Hematopoietic multipotent progenitor cell treated with erythropoietin and hydrocortisone succinate and interleukin-3 and kit ligand, for 6 days (in vitro differentiated cells): ENCODE measurements at regions not wholly inside any gene's neighbourhood (a gene's known extent, or its start where the extent isn't known, plus 50 kb on each side); places are given as distances from the start of the nearest gene placed in this dataset.
"Not testable (repeated sequence)": the region's sequence is repeated elsewhere in the genome, so short reads cannot be mapped to it uniquely, and the experiment has no call there.

ENCODE experiments used
- DNase-seq: peaks from one replicate; pipeline ENCODE4 v3.0.0-alpha.2; 2015

DNA sequence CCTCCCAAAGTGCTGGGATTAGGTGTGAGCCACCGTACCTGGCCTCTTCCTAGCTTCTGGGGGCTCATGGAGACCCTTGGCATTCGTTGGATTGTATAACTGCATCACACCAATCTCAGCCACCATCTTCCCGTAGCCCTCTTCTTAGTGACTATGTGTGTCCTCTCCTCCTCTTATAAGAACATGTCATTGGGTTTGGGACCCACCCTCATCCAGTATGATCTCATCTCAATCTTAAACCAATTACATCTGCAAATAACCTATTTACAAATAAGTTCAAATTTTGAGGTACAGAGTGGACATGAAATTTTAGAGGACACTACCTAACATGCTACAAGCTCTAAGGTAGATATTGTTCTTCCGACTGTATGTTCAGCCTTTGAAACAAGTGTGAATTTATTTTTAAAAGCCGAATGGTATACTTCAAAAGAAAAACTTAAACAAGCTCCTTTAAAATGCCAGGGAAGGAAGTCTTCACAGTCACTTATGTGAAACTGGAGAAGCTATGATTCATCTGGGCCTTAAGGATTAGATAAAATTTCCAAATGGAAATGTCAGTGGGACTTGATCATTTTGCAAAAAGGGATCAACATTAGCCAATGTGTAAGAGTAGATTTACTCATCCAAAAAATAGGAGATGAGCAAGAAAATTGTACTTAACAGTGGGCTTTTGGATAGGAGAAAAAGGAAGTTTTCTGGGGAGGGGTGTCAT lies 225.7 kb downstream of the MEX3B start:
- DNase-seq: no peak

GRCh38 chr15:81814882-81815455 lies 230.8 kb downstream of the MEX3B start:
- no peak for DNase-seq

DNA sequence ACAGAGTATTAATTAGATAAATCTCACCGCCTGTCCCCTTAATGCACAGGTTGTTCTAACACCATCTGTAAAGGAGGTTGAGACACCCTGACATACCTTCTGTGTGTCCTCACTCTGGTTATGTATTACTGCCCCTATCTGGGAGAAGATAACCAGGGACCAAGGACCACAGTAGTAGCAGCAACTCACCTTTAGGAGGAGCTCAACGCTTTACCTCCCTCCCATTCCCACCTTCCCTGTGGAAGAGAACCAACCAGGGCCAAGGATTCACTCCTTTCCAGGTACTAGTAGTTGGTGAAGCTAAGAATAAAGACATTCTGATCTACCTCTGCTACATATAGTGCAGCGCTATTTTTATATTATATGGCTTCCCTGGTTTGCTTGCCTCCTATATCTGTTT lies 232.6 kb downstream of the MEX3B start:
- DNase-seq: peak; percentile 8

- DNase-seq: no peak
These were observed 233.4 kb downstream of the MEX3B start for GRCh38 chr15:81812456-81812855.

DNA sequence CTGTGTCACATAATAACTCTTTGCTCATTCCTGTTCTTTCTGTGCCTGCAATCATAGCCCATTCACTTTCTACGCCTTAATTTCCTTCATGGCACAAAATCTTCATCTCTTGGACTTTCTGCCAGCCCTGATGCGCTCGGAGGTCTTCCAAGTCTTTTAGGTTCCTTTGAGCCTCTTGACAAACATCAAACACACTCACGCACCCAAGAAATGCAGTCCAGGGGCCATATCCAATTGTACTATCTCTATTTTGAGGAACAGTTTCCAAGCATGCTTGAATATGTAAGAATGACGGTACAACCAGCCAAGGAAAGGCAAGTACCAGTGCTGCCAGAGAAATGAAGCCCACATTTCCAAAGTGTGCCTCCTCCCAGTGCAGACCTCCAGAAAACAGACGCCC lies 234.1 kb downstream of the MEX3B start:
- no peak for DNase-seq

DNA sequence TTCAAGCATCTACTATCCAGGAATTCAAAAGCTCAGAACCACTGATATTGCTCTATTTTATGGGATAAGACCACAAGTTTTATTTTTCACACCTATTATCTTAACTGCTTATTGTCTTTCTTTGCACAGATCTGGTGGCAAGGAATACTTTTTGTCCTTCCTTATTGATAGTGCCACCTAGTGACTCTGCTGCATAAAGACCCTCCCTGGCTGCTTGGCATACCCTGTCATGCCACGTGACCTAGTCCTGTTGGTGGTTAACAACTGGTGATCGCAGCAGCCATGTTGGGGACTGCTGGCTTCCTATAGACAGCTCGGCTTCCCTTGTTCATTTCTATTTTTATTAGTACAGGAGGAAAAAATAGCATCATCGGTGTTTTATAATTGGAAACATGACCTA lies 236.3 kb downstream of the MEX3B start:
- peak; percentile 80 for DNase-seq

GRCh38 chr15:81807806-81808205 lies 238.0 kb downstream of the MEX3B start:
- no peak for DNase-seq

DNA sequence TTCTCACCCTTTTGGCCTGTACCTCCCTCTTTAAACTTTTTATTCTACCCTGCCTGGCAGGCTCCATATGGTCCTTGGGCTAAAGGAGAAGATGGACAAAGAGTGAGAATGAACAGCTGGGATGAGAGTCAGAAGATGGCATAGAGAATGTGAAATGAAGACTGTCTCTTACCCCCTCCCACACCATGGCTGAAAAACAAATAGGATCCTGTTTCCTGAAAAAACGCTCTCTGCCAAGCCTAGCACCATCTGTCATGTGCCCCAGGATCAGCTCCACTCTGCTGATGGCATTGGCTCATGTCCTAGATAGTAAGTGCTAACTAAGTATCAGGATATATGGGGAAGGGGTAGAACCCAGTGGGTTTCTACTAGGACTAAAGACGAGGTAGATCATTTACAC lies 238.6 kb downstream of the MEX3B start:
- no peak for DNase-seq

- no peak for DNase-seq
These were observed 249.9 kb downstream of the MEX3B start for GRCh38 chr15:81795899-81796298.

DNA sequence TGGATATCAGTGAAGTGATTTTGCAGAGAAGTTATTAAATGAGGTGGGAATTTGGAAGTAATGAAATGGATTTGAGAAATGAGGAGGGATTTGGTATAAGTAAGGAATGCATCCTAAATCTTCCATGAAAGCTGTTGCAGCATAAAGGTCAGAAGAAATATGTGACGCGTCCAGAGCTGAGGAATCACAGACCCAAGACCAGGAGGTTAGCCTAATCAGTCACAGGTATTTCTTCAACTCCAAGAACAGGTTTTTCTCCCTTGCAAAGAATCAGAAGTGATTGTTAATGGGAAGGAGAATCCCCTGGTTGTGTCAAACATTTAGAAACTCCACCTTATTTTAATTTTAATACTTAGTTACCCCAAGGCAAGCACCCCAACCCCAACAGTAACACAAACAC lies 253.2 kb downstream of the MEX3B start:
- no peak for DNase-seq

DNA sequence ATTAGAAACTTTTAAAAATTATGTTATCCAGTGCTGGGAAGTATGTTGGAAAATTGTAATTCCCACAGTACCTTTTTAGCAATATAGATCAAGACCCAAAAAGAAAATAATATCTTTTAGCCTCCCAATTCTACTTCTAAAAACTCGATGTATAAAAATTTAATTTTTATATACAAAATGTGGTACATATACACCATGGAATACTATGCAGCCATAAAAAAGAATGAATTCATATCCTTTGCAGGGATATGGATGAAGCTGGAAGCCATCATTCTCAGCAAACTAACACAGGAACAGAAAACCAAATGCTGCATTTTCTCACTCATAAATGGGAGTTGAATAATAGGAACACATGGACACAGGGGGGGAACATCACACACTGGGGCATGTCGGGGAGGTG lies 254.5 kb downstream of the MEX3B start:
- not testable (repeated sequence) for DNase-seq

GRCh38 chr15:81789403-81789802 lies 256.4 kb downstream of the MEX3B start:
- no peak for DNase-seq

GRCh38 chr15:81786776-81787175 lies 259.0 kb downstream of the MEX3B start:
- DNase-seq: no peak

DNA sequence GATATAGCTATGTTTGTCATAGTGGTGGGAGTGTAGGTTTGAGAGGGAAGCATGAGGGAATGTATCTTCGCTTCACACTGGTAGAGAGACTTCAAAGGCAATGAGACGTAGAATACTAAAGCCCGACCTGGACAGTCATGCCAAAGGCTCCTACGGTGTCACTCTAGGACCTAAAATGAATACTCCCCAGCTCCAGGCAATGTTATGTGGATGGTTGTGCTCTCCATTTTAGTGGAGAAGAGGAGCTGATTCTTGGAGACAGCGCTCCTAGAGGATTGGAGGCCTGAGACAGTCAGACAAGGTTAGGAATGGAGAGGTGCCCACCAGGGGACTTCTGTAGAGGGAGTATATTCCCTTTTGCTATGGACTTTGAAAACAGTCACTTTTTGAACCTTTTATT lies 260.1 kb downstream of the MEX3B start:
- DNase-seq: no peak

- DNase-seq: no peak
These were observed 260.6 kb downstream of the MEX3B start for GRCh38 chr15:81785181-81785580.

DNA sequence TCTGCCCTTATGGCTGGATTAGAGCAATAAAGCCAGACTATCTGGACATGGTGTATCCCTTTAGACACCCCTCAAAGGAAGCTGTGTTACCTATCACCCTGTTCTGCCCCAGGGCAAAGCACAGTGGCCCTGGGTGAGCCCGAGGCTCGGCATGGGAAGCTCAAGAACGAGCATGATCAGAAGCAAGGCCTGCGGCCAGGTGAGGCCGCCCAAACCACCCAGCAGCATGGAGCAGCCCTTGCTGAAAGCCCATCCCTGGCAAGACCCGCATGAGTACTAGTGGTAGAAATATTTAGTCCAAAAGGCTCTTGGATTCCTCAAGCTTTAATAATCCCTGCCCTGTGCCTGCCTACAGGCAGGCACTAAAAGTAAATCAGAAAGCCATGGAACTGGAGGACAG lies 261.1 kb downstream of the MEX3B start:
- no peak for DNase-seq

DNA sequence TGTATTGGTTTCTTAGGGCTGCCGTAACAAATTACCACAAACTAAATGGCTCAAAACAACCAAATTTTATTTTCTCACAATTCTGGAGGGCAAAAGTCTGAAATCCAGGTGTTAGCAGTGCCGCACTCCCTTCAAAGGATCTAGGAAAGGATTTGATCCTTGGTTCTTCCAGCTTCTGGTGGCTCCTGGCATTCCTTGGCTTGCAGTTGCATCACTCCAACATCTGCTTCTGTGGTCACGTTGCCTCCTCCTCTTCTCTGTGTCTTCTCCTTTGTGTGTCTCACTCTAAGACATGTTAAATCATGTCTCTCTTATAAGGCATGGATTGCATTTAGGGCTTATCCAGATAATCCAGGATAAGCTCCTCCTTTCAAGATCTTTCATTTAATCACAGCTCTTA lies 262.2 kb downstream of the MEX3B start:
- DNase-seq: no peak

DNA sequence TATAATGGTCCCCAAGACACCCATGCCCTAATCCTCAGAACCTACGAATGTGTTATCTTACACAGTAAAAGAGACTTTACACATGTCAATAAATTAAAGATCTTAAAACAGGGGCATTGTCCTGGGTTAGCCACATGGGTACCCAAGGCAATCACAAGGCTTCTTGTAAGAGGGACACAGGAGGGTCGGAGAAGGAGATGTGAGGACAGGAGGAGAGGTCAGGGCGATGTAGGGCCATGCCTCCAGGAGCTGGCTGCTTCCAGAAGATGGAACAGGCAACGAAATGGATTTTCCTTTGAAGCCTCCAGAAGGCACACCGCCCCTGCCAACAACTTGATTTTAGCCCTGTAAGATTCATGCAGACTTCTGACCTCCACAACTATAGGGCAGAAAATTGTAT lies 262.7 kb downstream of the MEX3B start:
- no peak for DNase-seq

DNA sequence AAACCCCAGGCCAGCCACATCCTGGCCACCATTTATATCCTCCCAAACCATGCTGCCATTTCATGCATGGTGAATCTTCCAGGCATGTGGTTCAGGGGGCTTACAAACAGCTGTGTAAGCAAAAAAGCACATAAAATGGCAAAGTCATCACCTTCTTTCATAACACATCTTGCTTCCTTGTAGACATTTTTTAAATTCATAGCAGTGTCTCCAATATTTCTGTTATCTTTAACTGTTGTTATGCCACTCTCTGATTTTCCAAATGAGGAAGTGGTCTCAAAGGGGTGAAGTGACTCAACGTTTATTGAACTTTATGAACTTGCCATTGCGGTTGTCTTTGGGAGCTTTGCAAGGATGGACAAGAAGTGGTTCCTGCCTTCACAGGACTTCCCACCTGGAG lies 264.4 kb downstream of the MEX3B start:
- DNase-seq: peak; percentile 44

GRCh38 chr15:81780966-81781365 lies 264.9 kb downstream of the MEX3B start:
- no peak for DNase-seq

DNA sequence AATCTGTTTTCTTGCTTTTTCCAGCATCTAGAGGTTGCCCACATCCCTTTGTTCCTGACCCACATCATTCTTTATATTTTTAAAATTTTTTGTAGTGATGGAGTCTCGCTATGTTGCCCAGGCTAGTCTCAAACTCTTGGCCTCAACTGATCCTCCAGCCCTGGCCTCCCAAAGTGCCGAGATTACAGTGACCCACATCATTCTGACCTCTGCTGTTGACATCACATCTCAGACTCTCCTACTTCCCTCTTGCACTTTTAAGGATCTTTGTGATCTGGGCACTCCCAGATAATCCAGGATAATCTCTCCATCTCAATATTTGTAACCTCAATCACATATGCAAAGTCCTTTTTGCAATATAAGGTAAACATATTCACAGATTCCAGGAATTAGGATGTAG lies 266.6 kb downstream of the MEX3B start:
- DNase-seq: no peak

- no peak for DNase-seq
These were observed 268.3 kb downstream of the MEX3B start for GRCh38 chr15:81777546-81777945.

DNA sequence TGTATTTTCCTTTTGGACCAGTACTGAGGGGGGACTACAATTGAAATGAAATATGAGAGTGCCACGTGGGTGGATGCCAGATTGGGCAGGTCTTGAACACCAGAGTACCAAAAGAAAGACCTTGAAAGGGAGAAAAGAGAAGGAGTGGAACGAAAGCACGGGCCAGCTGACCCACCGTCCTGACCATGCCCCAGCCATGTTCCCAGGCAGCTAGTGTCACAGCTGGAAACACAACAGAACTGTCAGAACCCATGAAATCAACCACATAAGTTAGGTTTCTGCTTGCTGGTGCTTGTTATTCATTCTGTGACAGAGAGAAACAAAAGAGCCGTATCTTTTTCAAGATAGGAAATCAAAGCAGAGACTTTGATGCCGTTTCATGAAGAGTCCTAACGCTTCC lies 268.8 kb downstream of the MEX3B start:
- no peak for DNase-seq

DNA sequence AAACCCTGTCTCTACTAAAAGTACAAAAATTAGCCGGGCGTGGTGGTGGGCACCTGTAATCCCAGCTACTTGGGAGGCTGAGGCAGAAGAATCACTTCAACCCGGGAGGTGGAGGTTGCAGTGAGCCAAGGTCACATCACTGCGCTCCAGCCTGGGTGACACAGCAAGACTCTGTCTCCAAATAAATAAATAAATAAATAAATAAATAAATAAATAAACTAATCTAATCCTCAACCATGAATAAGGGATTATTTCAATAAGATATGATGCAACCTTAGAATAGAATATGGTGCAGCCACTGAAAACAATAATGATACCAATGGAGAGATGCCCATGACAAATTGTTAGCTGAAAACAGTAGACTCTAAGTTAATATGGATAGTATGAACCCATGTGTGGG lies 270.0 kb downstream of the MEX3B start:
- DNase-seq: not testable (repeated sequence)

DNA sequence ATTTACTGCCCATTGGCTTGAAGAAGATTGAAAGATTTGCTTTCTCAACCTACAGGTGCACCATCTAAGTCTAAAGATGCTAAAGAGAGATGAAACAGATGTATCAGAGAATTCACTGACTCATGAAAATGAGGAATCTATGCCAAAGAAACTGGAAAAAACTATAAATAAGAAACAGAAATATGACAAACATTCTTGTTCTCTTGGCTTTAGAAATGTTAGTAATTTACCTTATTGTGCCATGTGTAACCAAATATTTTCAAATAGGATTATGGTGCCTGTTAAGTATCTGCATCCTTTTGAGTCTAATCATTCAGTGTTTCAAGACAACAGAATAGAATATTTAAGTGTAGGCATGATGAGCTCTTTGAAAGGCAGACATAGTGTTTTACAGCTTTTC lies 271.5 kb downstream of the MEX3B start:
- no peak for DNase-seq
